IMR-90 (cell line): ENCODE measurements at regions not wholly inside any gene's neighbourhood (a gene's known extent, or its start where the extent isn't known, plus 50 kb on each side); places are given as distances from the start of the nearest gene placed in this dataset.
A peak's percentile ranks its signal among the peaks of the same experiment; 100 is the strongest.

Experiments
- ATAC-seq: fragments of 200-7000 bp; cut with Tn5 transposase; 2 replicates; pipeline ENCODE4 v1.9.1; 2020; ENCODE audit warnings: low read depth, mild to moderate bottlenecking, moderate library complexity
- BruUV-seq: library from RNA; stranded (reverse); fragments of 400-500 nt; replicated peaks from 2 replicates; lab custom pipeline; 2021; lab: Mats Ljungman, UMichigan
- CTCF ChIA-PET: fragments of 300-600 bp; formaldehyde crosslinking; extraction: SDS; loops from one replicate; lab custom pipeline; 2021; ENCODE audit warnings: antibody characterized with exemption; lab: Yijun Ruan, JAX
- POLR2A ChIA-PET: fragments of 300-600 bp; sonication (Branson Sonifier 250); formaldehyde crosslinking; loops from one replicate; lab custom pipeline; 2022; ENCODE audit warnings: antibody characterized with exemption; ENCODE audit not compliant: unreplicated experiment; lab: Charles Lee
- DNase-seq: peaks from one replicate; pipeline ENCODE4 v3.0.0; 2013
- H2AFZ ChIP-seq: replicated peaks from 2 replicates; pipeline ENCODE3; 2013; ENCODE audit warnings: low read length, mild to moderate bottlenecking; ENCODE audit not compliant: poor library complexity
- H2AK5ac ChIP-seq: 2 replicates; pipeline ENCODE4 v1.6.1; 2013; ENCODE audit warnings: low read depth, low read length, inconsistent platforms
- H2AK9ac ChIP-seq: replicated peaks from 2 replicates; pipeline ENCODE3; 2013; ENCODE audit warnings: mild to moderate bottlenecking, low read depth, low read length, moderate library complexity; ENCODE audit not compliant: poor library complexity
- H2BK120ac ChIP-seq: 2 replicates; pipeline ENCODE4 v1.6.1; 2013; ENCODE audit warnings: low read depth, low read length, inconsistent platforms
- H2BK15ac ChIP-seq: 3 replicates; pipeline ENCODE4 v1.6.1; 2013; ENCODE audit warnings: low read depth, low read length, inconsistent platforms
- H2BK20ac ChIP-seq: 2 replicates; pipeline ENCODE4 v1.6.1; 2013; ENCODE audit warnings: low read depth, mild to moderate bottlenecking, inconsistent platforms, low read length, moderate library complexity
- H2BK5ac ChIP-seq: 2 replicates; pipeline ENCODE4 v1.6.1; 2013; ENCODE audit warnings: mild to moderate bottlenecking, low read depth, low read length, inconsistent platforms; ENCODE audit not compliant: poor library complexity, severe bottlenecking
- H3K14ac ChIP-seq: replicated peaks from 2 replicates; pipeline ENCODE4 v1.6.1; 2013; ENCODE audit warnings: low read depth, low read length, inconsistent platforms
- H3K18ac ChIP-seq: 2 replicates; pipeline ENCODE4 v1.6.1; 2013; ENCODE audit warnings: low read depth, low read length, control low read depth
- H3K23ac ChIP-seq: 2 replicates; pipeline ENCODE4 v1.6.1; 2013; ENCODE audit warnings: low read depth, low read length, inconsistent platforms
- H3K27ac ChIP-seq: 2 replicates; pipeline ENCODE4 v1.5.1; 2013; ENCODE audit warnings: mild to moderate bottlenecking, control low read depth, low read length; ENCODE audit not compliant: insufficient read depth
- H3K27me3 ChIP-seq: 2 replicates; pipeline ENCODE4 v1.6.1; 2013; ENCODE audit warnings: low read length; ENCODE audit not compliant: control insufficient read depth, insufficient read depth
- H3K36me3 ChIP-seq: 2 replicates; pipeline ENCODE4 v1.6.1; 2013; ENCODE audit warnings: low read length, mixed read lengths; ENCODE audit not compliant: control insufficient read depth, insufficient read depth
- H3K4ac ChIP-seq: 2 replicates; pipeline ENCODE4 v1.6.1; 2013; ENCODE audit warnings: low read depth, low read length, inconsistent platforms
- H3K4me1 ChIP-seq: 2 replicates; pipeline ENCODE4 v1.6.1; 2013; ENCODE audit warnings: low read length, mixed read lengths; ENCODE audit not compliant: control insufficient read depth, insufficient read depth
- H3K4me2 ChIP-seq: 2 replicates; pipeline ENCODE4 v1.6.1; 2013; ENCODE audit warnings: low read depth, mild to moderate bottlenecking, control low read depth, low read length, moderate library complexity
- H3K4me3 ChIP-seq: 2 replicates; pipeline ENCODE4 v1.5.1; 2013; ENCODE audit warnings: low read depth, mild to moderate bottlenecking, control low read depth, low read length, moderate library complexity; ENCODE audit not compliant: insufficient read depth
- H3K56ac ChIP-seq: 2 replicates; pipeline ENCODE4 v1.6.1; 2013; ENCODE audit warnings: low read length, inconsistent platforms; ENCODE audit not compliant: insufficient read depth; ENCODE audit errors: extremely low read depth
- H3K79me1 ChIP-seq, 2 experiments: 2 replicates each; pipeline ENCODE4 v1.6.1; 2013; ENCODE audit warnings: low read length in 2 of 2, inconsistent platforms in 1 of 2, low read depth in 1 of 2
- H3K9ac ChIP-seq: 2 replicates; pipeline ENCODE4 v1.6.1; 2013; ENCODE audit warnings: low read depth, low read length, control low read depth
- H3K9me1 ChIP-seq: 2 replicates; pipeline ENCODE4 v1.6.1; 2013; ENCODE audit warnings: low read length, inconsistent platforms; ENCODE audit not compliant: insufficient read depth
- H3K9me3 ChIP-seq: 2 replicates; pipeline ENCODE4 v1.6.1; 2013; ENCODE audit warnings: low read length; ENCODE audit not compliant: control insufficient read depth, insufficient read depth
- H4K20me1 ChIP-seq: 2 replicates; pipeline ENCODE4 v1.6.1; 2013; ENCODE audit warnings: low read length, inconsistent platforms; ENCODE audit not compliant: insufficient read depth
- H4K5ac ChIP-seq: 2 replicates; pipeline ENCODE4 v1.6.1; 2013; ENCODE audit warnings: mild to moderate bottlenecking, low read depth, low read length, control low read depth
- H4K8ac ChIP-seq, 2 experiments: 2 replicates each; pipeline ENCODE4 v1.6.1; 2013; ENCODE audit warnings: low read depth in 2 of 2, low read length in 2 of 2, control low read depth in 1 of 2, inconsistent platforms in 1 of 2
- H4K91ac ChIP-seq: 2 replicates; pipeline ENCODE4 v1.6.1; 2013; ENCODE audit warnings: low read depth, low read length, inconsistent platforms; ENCODE audit not compliant: insufficient read depth
- CEBPB ChIP-seq: IDR thresholded peaks from 2 replicates; pipeline ENCODE4 v1.6.1; 2012; ENCODE audit warnings: low read depth, low read length, improper control_type of control experiment
- CTCF ChIP-seq: conservative IDR thresholded peaks from 2 replicates; pipeline ENCODE4 v1.5.1; 2012; ENCODE audit warnings: mild to moderate bottlenecking, low read depth, low read length, improper control_type of control experiment
- MAZ ChIP-seq: IDR thresholded peaks from 2 replicates; pipeline ENCODE4 v1.6.1; 2012; ENCODE audit warnings: low read depth, mild to moderate bottlenecking, low read length, improper control_type of control experiment, moderate library complexity, borderline replicate concordance
- RAD21 ChIP-seq: IDR thresholded peaks from 2 replicates; pipeline ENCODE4 v1.6.1; 2012; ENCODE audit warnings: low read length, improper control_type of control experiment
- SMC3 ChIP-seq: fragments of 150-350 bp; IDR thresholded peaks from 2 replicates; pipeline ENCODE4 v1.6.1; 2016; ENCODE audit warnings: low read depth, mild to moderate bottlenecking, antibody characterized with exemption, low read length, moderate library complexity
- WGBS, 2 experiments: methylation state at CpG; one replicate each; pipeline versions ENCODE4 v1.1.5 to v1.1.7; 2013; ENCODE audit warnings: missing lambda C conversion rate in 2 of 2; ENCODE audit not compliant: insufficient read length in 1 of 2; ENCODE audit errors: extremely low coverage in 2 of 2; 5-methylcytosine and 5-hydroxymethylcytosine counted together
- dilution Hi-C: fragments of 300-500 bp; cut with HindIII; formaldehyde crosslinking; loops from one replicate; pipeline ENCODE4 v1.14.3; 2018; ENCODE audit warnings: low sequenced_read_pairs; ENCODE audit not compliant: unreplicated experiment
- in situ Hi-C: fragments of 300-500 bp; cut with MboI; formaldehyde crosslinking; loops from 3 replicates; pipeline ENCODE4 v1.14.3; 2019; ENCODE audit warnings: low sequenced_read_pairs, inconsistent platforms, mixed read lengths
- intact Hi-C: fragments of 100-400 bp; cut with micrococcal nuclease; formaldehyde crosslinking; loops from 2 replicates; pipeline ENCODE4 v1.10.0; 2022

GRCh38 chr10:4688168-4688567, 137.8 kb upstream of the AKR1E2 start:
- H4K5ac ChIP-seq, result no peak overlapping the region
- no peak for DNase-seq
- ATAC-seq, result no peak
- no peak overlapping the region for H3K4me2 ChIP-seq
- WGBS, 2 experiments, result 80% methylated on average over 1 of the region's 3 CpGs; no CpG with 5 or more reads in 1 of the 2 experiments
- H3K27ac ChIP-seq, result no peak overlapping the region
- peak overlapping the region; percentile 97; the same call in 1 of the 3 replicates for H2BK15ac ChIP-seq
- no peak overlapping the region for H4K91ac ChIP-seq
- peaks cover 17% of the 10 kb centered on the region for H3K9me1 ChIP-seq
- H4K20me1 ChIP-seq, result no peaks in the 10 kb centered on the region
- H3K4ac ChIP-seq, result no peak overlapping the region
- ChIA-PET POLR2A (no interaction called here), CTCF (interaction anchor here (0.7 kb wide), 1 partner anchor 260 kb away, joined by 3 read pairs; no protein-coding TSS in a partner anchor)
- no peak overlapping the region for H4K8ac ChIP-seq
- in situ Hi-C loops, result no loop called here
- H3K79me1 ChIP-seq, result peaks cover 0 to 3% of the 10 kb centered on the region in 2 experiments; a peak in 1 of 4 replicates
- H3K56ac ChIP-seq, result no peak overlapping the region
- H3K27me3 ChIP-seq, result no peaks in the 10 kb centered on the region
- H2AFZ ChIP-seq, result no peak overlapping the region
- intact Hi-C loops, result no loop called here
- no peak overlapping the region for H2AK9ac ChIP-seq
- H2BK20ac ChIP-seq, result no peak overlapping the region
- H3K36me3 ChIP-seq, result no peaks in the 10 kb centered on the region
- dilution Hi-C loops, result no loop called here
- H2BK5ac ChIP-seq, result peak overlapping the region; percentile 47
- no peak overlapping the region for H2AK5ac ChIP-seq
- no peak for TF ChIP-seq CEBPB
- TF ChIP-seq CTCF, result no peak
- no peak for TF ChIP-seq RAD21
- no peak for TF ChIP-seq MAZ
- no peak for TF ChIP-seq SMC3
- H3K4me3 ChIP-seq, result no peak overlapping the region
- H2BK120ac ChIP-seq, result peak overlapping the region; percentile 76; the same call in 1 of the 2 replicates
- H3K9ac ChIP-seq, result no peak overlapping the region
- no peak overlapping the region; the same call in 1 of the 2 replicates for H3K18ac ChIP-seq
- peaks cover 2% of the 10 kb centered on the region; the same call in 1 of the 2 replicates for H3K9me3 ChIP-seq
- no peak overlapping the region for H3K14ac ChIP-seq
- peaks cover 24% of the 10 kb centered on the region; the same call in 1 of the 2 replicates for H3K4me1 ChIP-seq
- no peak overlapping the region for H3K23ac ChIP-seq
- no TSS peak for BruUV-seq
